SK-N-SH (cell line): ENCODE measurements at regions not wholly inside any gene's neighbourhood (a gene's known extent, or its start where the extent isn't known, plus 50 kb on each side); places are given as distances from the start of the nearest gene placed in this dataset.
A peak's percentile ranks its signal among the peaks of the same experiment; 100 is the strongest.

Experiments used
- ELF1 ChIP-seq: IDR thresholded peaks from 2 replicates; pipeline ENCODE4 v1.4.0; 2012
- EP300 ChIP-seq, 2 experiments: IDR thresholded peaks; 2 replicates each; pipeline versions ENCODE4 v1.4.0 to v1.6.1; 2012; ENCODE audit warnings: borderline replicate concordance in 1 of 2, low read depth in 1 of 2, low read length in 1 of 2
- EZH2phosphoT487 ChIP-seq: fragments of 200-600 bp; sonication (generic); IDR thresholded peaks from 2 replicates; pipeline ENCODE4 v1.6.1; 2017; ENCODE audit warnings: low read depth, mixed run types, mild to moderate bottlenecking, antibody characterized with exemption, moderate library complexity, borderline replicate concordance
- GABPA ChIP-seq: IDR thresholded peaks from 2 replicates; pipeline ENCODE4 v1.4.0; 2012; ENCODE audit warnings: low read depth, mild to moderate bottlenecking
- JUND ChIP-seq: IDR thresholded peaks from 2 replicates; pipeline ENCODE4 v1.4.0; 2012
- POLR2AphosphoS5 ChIP-seq: IDR thresholded peaks from 2 replicates; pipeline ENCODE4 v1.6.1; 2012; ENCODE audit warnings: low read depth, low read length
- RAD21 ChIP-seq: IDR thresholded peaks from 2 replicates; pipeline ENCODE4 v1.6.1; 2012; ENCODE audit warnings: mild to moderate bottlenecking, low read length
- RFX5 ChIP-seq: IDR thresholded peaks from 2 replicates; pipeline ENCODE4 v1.6.1; 2012; ENCODE audit warnings: mild to moderate bottlenecking, improper control_type of control experiment, low read length
- SMC3 ChIP-seq: IDR thresholded peaks from 2 replicates; pipeline ENCODE4 v1.6.1; 2012; ENCODE audit warnings: low read depth, low read length, improper control_type of control experiment
- TAF1 ChIP-seq: IDR thresholded peaks from 2 replicates; pipeline ENCODE4 v1.6.1; 2012; ENCODE audit warnings: low read depth, mild to moderate bottlenecking, low read length, moderate library complexity, borderline replicate concordance
- YY1 ChIP-seq: IDR thresholded peaks from 2 replicates; pipeline ENCODE4 v1.4.0; 2012; ENCODE audit warnings: low read depth, mild to moderate bottlenecking
- TF ChIP-seq, protein P1 (sequence below): fragments of 200-600 bp; sonication (generic); IDR thresholded peaks from 2 replicates; pipeline ENCODE4 v1.6.1; 2017; ENCODE audit warnings: antibody characterized with exemption, mild to moderate bottlenecking, moderate library complexity
- TF ChIP-seq, protein P2 (sequence below): IDR thresholded peaks from 2 replicates; pipeline ENCODE4 v1.4.0; 2012; ENCODE audit warnings: low read depth

DNA sequence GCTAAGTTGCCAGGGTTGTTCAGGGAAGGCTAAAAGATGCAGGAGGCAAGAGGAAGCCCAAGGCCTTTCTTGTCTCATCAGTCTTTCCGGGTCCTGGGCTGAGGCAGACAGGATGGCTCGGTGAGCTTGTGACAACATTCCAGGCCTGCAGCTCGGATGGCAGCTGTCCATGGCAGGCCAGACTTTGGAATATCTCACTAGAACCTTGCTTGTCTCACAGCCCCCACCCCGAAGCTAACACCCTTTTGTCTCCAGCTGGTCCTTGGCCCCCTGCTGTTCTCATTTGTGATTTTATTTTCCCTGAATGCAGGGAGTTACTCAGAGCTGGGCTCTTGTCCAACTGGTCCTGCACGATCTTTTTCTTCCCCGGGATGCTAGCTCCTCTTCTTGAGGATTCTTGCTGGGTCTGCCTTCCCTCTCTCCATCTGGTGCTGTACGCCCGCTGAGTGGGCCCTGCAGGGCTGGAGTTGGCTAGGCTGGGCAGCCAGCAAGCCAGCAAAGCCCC is 477.2 kb upstream of the CAMK1G start:
- TF ChIP-seq, protein P1, sequence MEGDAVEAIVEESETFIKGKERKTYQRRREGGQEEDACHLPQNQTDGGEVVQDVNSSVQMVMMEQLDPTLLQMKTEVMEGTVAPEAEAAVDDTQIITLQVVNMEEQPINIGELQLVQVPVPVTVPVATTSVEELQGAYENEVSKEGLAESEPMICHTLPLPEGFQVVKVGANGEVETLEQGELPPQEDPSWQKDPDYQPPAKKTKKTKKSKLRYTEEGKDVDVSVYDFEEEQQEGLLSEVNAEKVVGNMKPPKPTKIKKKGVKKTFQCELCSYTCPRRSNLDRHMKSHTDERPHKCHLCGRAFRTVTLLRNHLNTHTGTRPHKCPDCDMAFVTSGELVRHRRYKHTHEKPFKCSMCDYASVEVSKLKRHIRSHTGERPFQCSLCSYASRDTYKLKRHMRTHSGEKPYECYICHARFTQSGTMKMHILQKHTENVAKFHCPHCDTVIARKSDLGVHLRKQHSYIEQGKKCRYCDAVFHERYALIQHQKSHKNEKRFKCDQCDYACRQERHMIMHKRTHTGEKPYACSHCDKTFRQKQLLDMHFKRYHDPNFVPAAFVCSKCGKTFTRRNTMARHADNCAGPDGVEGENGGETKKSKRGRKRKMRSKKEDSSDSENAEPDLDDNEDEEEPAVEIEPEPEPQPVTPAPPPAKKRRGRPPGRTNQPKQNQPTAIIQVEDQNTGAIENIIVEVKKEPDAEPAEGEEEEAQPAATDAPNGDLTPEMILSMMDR = peak; percentile 55
- no peak for TF ChIP-seq SMC3
- TF ChIP-seq GABPA = no peak
- no peak for TF ChIP-seq TAF1
- TF ChIP-seq RFX5 = no peak
- TF ChIP-seq ELF1 = 0 out of 2 replicates have a peak, but pooled peaks have one; percentile 10
- TF ChIP-seq YY1 = no peak
- TF ChIP-seq POLR2AphosphoS5 = no peak; the same call in 1 of the 2 replicates
- TF ChIP-seq JUND = peak; percentile 46
- TF ChIP-seq, protein P2, sequence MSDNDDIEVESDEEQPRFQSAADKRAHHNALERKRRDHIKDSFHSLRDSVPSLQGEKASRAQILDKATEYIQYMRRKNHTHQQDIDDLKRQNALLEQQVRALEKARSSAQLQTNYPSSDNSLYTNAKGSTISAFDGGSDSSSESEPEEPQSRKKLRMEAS = peak; percentile 42; the same call in 1 of the 2 replicates
- peak in 1 of 2 experiments; percentile 84; a peak in 2 of 4 replicates for TF ChIP-seq EP300 (IDR thresholded peaks at IDR 0.05; ENCODE audit: borderline replicate concordance in 1 of 2, low read depth in 1 of 2, low read length in 1 of 2)
- peak; percentile 27; the same call in 1 of the 2 replicates for TF ChIP-seq RAD21
- no peak for TF ChIP-seq EZH2phosphoT487
